Gastrocnemius medialis (tissue), 4 donors: ENCODE measurements at regions not wholly inside any gene's neighbourhood (a gene's known extent, or its start where the extent isn't known, plus 50 kb on each side); places are given as distances from the start of the nearest gene placed in this dataset.

Experiments
- ATAC-seq, 2 donors: fragments of 150-250 bp; one replicate each; pipeline ENCODE4 v1.9.1; 2016
- DNase-seq, 2 donors: peaks; one replicate each; pipeline ENCODE4 v3.0.0-alpha.2; 2019
- H3K27ac ChIP-seq, 4 donors: fragments of 200-600 bp; sonication (generic); 1 replicate in 1 of 4; 2 replicates in 3 of 4; pipeline ENCODE4 v1.5.1; 2016 to 2018; ENCODE audit warnings: mild to moderate bottlenecking in 2 of 4, moderate library complexity in 1 of 4
- H3K27me3 ChIP-seq, 3 donors: fragments of 200-600 bp; sonication (generic) in 2 of 3; 1 replicate in 1 of 3; 2 replicates in 2 of 3; pipeline versions ENCODE4 v1.5.1 to v1.6.0; 2016 to 2019; ENCODE audit warnings: mild to moderate bottlenecking in 1 of 3, moderate library complexity in 1 of 3
- H3K36me3 ChIP-seq, 2 donors: fragments of 200-600 bp; sonication (generic) in 1 of 2; one replicate each; pipeline ENCODE4 v1.5.1; 2017 to 2018
- H3K4me1 ChIP-seq, 2 donors: fragments of 200-600 bp; sonication (generic) in 1 of 2; one replicate each; pipeline ENCODE4 v1.5.1; 2016 to 2017; ENCODE audit warnings: mild to moderate bottlenecking in 2 of 2
- H3K4me3 ChIP-seq, 4 donors: fragments of 200-600 bp; sonication (generic) in 3 of 4; 1 replicate in 1 of 4; 2 replicates in 3 of 4; pipeline ENCODE4 v1.5.1; 2016 to 2019; ENCODE audit warnings: mild to moderate bottlenecking in 2 of 4
- H3K9me3 ChIP-seq, 3 donors: fragments of 200-600 bp; sonication (generic) in 2 of 3; 1 replicate in 1 of 3; 2 replicates in 2 of 3; pipeline ENCODE4 v1.5.1; 2016 to 2019
- CTCF ChIP-seq, 5 experiments: fragments of 450-650 bp in 3 of 5; fragments of 200-600 bp in 2 of 5; sonication (generic) in 2 of 5; IDR thresholded peaks in 4 of 5; conservative IDR thresholded peaks in 1 of 5; 1 replicate in 4 of 5; 2 replicates in 1 of 5; pipeline ENCODE4 v1.5.1; 2016 to 2019; ENCODE audit warnings: antibody characterized with exemption in 5 of 5, mild to moderate bottlenecking in 3 of 5, moderate library complexity in 3 of 5
- POLR2A ChIP-seq, 2 donors: fragments of 450-650 bp; IDR thresholded peaks; one replicate each; pipeline ENCODE4 v1.6.1; 2017; ENCODE audit warnings: antibody characterized with exemption in 2 of 2, mild to moderate bottlenecking in 2 of 2, moderate library complexity in 2 of 2
- in situ Hi-C, 4 donors: fragments of 200-750 bp; cut with MboI; loops; one replicate each; pipeline versions ENCODE4 v1.15.0 to v1.8.0; 2017; ENCODE audit warnings: low sequenced_read_pairs in 4 of 4
- intact Hi-C: fragments of 100-400 bp; cut with DNase I; formaldehyde crosslinking; loops from one replicate; pipeline ENCODE4 v1.15.1; 2023; ENCODE audit warnings: low total_unique reads

- Histone ChIP-seq H3K4me1 (no peaks in the 10 kb centered on the region), H3K9me3 (no peaks in the 10 kb centered on the region), H3K36me3 (no peaks in the 10 kb centered on the region), H3K4me3 (no peak overlapping the region), H3K27me3 (no peaks in the 10 kb centered on the region), H3K27ac (no peak overlapping the region)
- no peak for TF ChIP-seq POLR2A (IDR thresholded peaks at IDR 0.05)
- TF ChIP-seq CTCF (IDR thresholded peaks at IDR 0.05 in 4 of 5, conservative IDR thresholded peaks at IDR 0.05 in 1 of 5), result no peak
- intact Hi-C loops (no loop called here), in situ Hi-C loops (no loop called here)
- DNase-seq (no peak), ATAC-seq (no peak)
Observed at GRCh38 chr5:13488254-13488931, 456.1 kb downstream of the DNAH5 start.

DNA sequence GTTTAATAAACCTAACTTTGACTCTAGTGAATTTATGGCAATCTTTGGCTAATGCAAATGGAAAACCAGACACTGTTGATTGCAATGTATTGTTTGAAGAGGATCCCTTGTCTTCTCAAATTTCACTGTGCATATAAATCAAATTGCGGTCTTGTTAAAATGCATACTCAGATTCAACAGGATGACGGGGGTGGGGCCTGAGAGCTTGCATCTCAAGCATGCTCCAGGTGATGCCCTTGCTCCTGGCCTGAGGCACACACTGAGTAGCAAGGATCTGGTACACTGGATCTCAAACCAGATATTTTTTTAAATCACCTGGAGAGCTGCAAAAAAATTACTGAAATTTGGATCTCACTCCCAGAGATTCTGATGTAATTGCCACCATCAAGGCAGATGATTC lies 463.7 kb downstream of the DNAH5 start:
- Histone ChIP-seq H3K36me3 (no peaks in the 10 kb centered on the region), H3K9me3 (no peaks in the 10 kb centered on the region), H3K27me3 (no peaks in the 10 kb centered on the region), H3K27ac (no peak overlapping the region), H3K4me1 (no peaks in the 10 kb centered on the region), H3K4me3 (no peak overlapping the region)
- in situ Hi-C loops (no loop called here), intact Hi-C loops (no loop called here)
- ATAC-seq (no peak), DNase-seq (no peak)
- TF ChIP-seq POLR2A (IDR thresholded peaks at IDR 0.05) (no peak), CTCF (IDR thresholded peaks at IDR 0.05 in 4 of 5, conservative IDR thresholded peaks at IDR 0.05 in 1 of 5) (no peak)

GRCh38 chr5:13478831-13479465 lies 465.5 kb downstream of the DNAH5 start:
- DNase-seq (no peak), ATAC-seq (no peak)
- no peaks in the 10 kb centered on the region for H3K9me3 ChIP-seq
- H3K27me3 ChIP-seq, result no peaks in the 10 kb centered on the region
- H3K36me3 ChIP-seq, result no peaks in the 10 kb centered on the region
- H3K4me1 ChIP-seq, result no peaks in the 10 kb centered on the region
- TF ChIP-seq POLR2A (IDR thresholded peaks at IDR 0.05), result no peak
- no peak for TF ChIP-seq CTCF (IDR thresholded peaks at IDR 0.05 in 4 of 5, conservative IDR thresholded peaks at IDR 0.05 in 1 of 5)
- in situ Hi-C loops, result no loop called here
- no peak overlapping the region for H3K27ac ChIP-seq
- intact Hi-C loops, result no loop called here
- H3K4me3 ChIP-seq, result no peak overlapping the region

GRCh38 chr5:13477118-13477737 lies 467.3 kb downstream of the DNAH5 start:
- Histone ChIP-seq H3K9me3 (no peaks in the 10 kb centered on the region), H3K4me1 (no peaks in the 10 kb centered on the region), H3K27me3 (no peaks in the 10 kb centered on the region), H3K4me3 (no peak overlapping the region), H3K27ac (no peak overlapping the region), H3K36me3 (no peaks in the 10 kb centered on the region)
- ATAC-seq (no peak), DNase-seq (no peak)
- in situ Hi-C loops (no loop called here), intact Hi-C loops (no loop called here)
- TF ChIP-seq CTCF (IDR thresholded peaks at IDR 0.05 in 4 of 5, conservative IDR thresholded peaks at IDR 0.05 in 1 of 5) (no peak), POLR2A (IDR thresholded peaks at IDR 0.05) (no peak)
